ENCODE measurements at regions not wholly inside any gene's neighbourhood (a gene's known extent, or its start where the extent isn't known, plus 50 kb on each side); places are given as distances from the start of the nearest gene placed in this dataset.

GRCh38 chr3:177249203-177249602 lies 51.9 kb upstream of the TBL1XR1 start:
- no peak for TF ChIP-seq POLR2A (IDR thresholded peaks at IDR 0.05; ENCODE audit: extremely low read depth, insufficient read length)
- TF ChIP-seq, protein P1, sequence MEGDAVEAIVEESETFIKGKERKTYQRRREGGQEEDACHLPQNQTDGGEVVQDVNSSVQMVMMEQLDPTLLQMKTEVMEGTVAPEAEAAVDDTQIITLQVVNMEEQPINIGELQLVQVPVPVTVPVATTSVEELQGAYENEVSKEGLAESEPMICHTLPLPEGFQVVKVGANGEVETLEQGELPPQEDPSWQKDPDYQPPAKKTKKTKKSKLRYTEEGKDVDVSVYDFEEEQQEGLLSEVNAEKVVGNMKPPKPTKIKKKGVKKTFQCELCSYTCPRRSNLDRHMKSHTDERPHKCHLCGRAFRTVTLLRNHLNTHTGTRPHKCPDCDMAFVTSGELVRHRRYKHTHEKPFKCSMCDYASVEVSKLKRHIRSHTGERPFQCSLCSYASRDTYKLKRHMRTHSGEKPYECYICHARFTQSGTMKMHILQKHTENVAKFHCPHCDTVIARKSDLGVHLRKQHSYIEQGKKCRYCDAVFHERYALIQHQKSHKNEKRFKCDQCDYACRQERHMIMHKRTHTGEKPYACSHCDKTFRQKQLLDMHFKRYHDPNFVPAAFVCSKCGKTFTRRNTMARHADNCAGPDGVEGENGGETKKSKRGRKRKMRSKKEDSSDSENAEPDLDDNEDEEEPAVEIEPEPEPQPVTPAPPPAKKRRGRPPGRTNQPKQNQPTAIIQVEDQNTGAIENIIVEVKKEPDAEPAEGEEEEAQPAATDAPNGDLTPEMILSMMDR (IDR thresholded peaks at IDR 0.05; ENCODE audit: low read depth, low read length), result no peak
